ENCODE measurements at regions not wholly inside any gene's neighbourhood (a gene's known extent, or its start where the extent isn't known, plus 50 kb on each side); places are given as distances from the start of the nearest gene placed in this dataset.

DNA sequence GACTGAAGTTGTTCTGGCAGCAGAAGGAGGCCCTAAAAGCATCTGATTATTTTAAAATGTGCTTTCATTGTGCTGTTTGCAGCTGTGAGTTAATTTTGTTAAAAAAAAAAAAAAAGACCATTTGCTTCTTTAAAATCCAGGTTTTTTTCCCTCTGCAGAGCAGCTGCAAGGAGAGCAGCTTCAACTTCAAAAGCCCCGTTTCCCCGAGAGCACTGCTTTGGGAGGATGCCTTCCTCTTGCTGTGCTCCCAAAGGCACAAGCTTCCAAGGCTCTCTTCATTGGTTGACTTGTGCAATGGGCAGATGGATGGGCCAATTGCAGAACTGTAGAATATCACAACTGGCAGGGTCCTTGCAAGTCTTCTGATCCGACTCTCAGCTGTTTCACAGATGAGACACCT, 459.2 kb upstream of the PKN2 start:
- peak in 2 of 10 donors; percentile 27 to 75 for DNase-seq
- intact Hi-C loops (cut with DNase I) = no loop called here

DNA sequence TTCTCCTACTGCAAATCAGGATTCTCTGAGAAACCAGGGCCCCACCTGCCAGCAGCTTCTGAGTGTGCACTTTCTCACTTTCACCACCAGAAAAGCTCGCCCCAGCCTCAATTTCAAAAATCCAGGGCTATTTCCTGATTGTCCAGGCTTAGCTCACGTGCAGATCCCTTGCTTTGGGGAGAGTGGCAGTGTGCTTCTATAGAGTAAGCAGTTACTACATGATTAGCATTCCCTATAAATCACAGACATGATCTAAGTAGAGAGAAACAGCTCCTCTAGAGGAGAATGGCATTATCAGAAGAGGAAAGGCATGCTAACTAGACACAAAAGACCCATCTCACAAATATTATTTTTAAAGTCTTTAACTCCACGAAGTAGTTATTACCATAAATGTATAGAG, 456.0 kb upstream of the PKN2 start:
- DNase-seq = peak in 1 of 10 donors; percentile 6
- intact Hi-C loops (cut with DNase I) = no loop called here

DNA sequence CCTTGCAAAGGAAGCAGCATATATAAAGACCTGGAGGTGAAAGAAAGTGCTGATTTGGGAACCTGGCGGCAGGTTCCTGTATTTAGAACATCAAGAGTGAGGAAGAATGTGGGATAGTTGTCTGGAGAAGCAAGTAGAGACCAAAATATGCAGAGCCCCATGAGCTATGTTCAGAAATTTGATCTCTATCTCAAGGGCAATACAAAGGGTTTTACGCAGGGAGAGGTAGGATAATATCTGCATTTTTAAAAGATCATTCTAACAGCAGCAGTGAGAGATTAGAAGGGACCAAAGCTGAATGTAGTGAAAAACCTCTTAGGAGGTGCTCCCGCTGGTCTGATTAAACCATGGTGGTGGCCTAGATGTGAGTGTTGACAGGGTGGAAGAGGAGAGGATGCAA, 453.9 kb upstream of the PKN2 start:
- intact Hi-C loops (cut with DNase I) = no loop called here
- no peak for DNase-seq

DNA sequence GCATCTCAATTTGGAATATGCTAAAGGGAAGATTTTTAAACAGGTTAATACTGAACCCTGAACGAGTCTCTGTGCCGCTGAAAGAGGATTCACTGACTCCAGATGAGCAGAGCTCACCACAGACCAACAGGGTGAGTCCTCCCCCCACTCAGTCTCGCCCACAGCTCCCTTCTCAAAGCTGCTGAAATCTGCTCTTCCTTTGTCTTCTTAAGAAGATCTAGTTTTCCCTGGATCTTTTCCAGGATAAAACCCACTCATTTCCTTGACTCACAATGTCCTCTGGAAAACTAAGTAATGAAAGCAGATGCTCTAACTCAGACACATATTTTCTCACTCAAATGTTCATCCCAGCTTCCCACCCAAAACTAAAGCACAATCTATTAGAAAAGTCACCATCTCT, 447.0 kb upstream of the PKN2 start:
- intact Hi-C loops (cut with DNase I) = no loop called here
- DNase-seq = peak in 4 of 10 donors; percentile 13 to 66 (median 30)

- intact Hi-C loops (cut with DNase I) = no loop called here
- DNase-seq = no peak
Observed at GRCh38 chr1:88239205-88239604, 444.9 kb upstream of the PKN2 start.

DNA sequence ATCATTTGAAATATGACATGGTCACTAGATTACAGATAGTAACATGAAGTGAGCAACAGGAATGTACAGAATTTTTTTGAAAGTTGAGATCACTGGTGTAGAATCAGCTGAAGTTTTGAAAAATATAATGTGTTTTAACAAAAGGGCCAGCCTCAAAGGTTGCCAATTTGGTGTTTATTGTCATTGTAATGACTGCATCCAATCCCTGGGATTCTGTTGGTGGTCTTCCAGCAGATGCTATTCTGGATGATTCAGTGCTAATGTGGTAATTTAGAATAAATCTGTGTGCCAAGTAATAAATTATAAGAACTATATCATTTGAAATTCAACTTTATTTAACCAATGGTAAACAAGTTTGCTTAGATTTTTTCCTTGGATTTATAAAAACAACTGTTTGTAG, 436.4 kb upstream of the PKN2 start:
- intact Hi-C loops (cut with DNase I) = no loop called here
- no peak for DNase-seq

DNA sequence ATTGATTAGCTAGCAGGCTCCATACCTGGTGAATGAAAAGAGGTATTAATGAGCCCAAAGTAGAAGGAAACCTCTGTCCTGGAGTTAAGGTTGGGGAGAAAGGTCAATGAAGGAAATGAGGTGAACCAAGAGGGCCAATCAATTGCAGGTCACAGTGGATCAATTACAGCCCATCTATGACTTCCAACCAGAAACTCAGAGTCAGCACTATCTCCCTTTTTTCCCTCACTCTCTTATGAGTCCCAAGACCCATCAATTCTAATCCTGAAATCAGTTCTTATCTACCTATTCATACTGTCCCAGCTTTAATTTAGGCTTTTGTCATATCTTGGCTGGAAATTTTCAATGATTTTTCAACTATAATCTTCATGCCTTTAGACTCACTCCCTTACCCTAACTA, 433.2 kb upstream of the PKN2 start:
- intact Hi-C loops (cut with DNase I) = no loop called here

DNA sequence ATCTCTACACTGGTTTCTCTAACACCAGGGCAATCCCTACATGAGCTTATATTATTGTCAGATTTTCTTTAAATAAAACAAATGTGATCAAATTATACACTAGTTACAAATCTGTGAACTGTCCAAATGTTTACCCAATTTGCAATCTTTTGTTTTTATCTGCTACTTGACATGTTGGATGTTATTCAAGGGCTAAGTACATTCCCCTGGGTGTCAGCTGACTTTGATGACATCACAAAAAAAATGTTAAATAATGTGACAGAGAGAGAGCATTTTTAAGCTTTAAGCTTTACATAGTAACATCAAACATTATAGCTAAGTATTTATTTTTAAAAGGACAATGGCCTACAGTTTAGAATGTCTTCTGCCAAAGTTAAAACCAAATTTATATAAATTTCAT, 431.3 kb upstream of the PKN2 start:
- no peak for DNase-seq
- intact Hi-C loops (cut with DNase I) = no loop called here

More for the DNA sequence above, 433.2 kb upstream of the PKN2 start:
- no peak for DNase-seq

GRCh38 chr1:88265606-88266005, 418.5 kb upstream of the PKN2 start:
- no peak for DNase-seq
- intact Hi-C loops (cut with DNase I) = no loop called here

GRCh38 chr1:88266051-88266450, 418.0 kb upstream of the PKN2 start:
- DNase-seq = no peak
- intact Hi-C loops (cut with DNase I) = no loop called here

DNA sequence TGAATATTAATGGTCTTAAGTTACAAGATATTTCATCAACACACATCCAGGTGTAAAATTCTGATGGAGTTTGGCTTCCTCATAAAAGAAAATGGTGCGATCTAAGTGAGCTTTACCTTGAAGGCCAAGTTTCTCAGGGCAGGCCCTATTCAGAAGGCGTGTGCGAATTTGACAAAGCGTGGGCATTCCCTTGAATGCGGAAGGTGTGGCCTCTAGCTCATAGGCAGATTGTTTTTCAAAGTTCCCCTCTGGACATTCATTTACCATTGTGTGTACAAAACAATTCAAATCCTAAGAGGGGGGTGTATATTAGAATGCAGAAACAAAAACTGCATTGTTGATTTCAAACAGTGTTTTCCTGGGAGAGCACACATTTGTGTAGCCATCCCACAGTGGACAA, 411.9 kb upstream of the PKN2 start:
- intact Hi-C loops (cut with DNase I) = no loop called here
- DNase-seq = no peak

- no peak for DNase-seq
- intact Hi-C loops (cut with DNase I) = no loop called here
Observed at GRCh38 chr1:88274431-88274830, 409.6 kb upstream of the PKN2 start.

GRCh38 chr1:88275259-88275862, 408.7 kb upstream of the PKN2 start:
- intact Hi-C loops (cut with DNase I) = no loop called here
- no peak for DNase-seq

DNA sequence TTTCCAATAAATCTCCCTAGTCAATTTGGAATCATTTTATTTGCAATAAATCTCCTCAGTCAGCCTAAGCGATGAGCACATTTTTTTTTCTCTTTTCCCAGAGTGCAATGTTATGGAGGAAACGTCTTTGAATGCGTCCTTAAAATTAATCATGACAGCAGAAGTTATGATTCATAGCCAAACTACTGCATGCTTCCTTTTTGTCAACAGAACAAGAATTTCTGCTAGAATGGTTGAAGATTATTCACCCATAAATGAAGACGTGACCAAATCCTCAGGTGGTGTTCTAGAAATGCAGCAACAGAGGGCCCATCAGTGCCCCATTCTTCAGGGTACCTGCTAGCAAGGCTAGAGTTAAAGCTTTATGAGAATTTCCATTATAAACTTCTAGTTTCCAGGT, 407.9 kb upstream of the PKN2 start:
- no peak for DNase-seq
- intact Hi-C loops (cut with DNase I) = no loop called here

DNA sequence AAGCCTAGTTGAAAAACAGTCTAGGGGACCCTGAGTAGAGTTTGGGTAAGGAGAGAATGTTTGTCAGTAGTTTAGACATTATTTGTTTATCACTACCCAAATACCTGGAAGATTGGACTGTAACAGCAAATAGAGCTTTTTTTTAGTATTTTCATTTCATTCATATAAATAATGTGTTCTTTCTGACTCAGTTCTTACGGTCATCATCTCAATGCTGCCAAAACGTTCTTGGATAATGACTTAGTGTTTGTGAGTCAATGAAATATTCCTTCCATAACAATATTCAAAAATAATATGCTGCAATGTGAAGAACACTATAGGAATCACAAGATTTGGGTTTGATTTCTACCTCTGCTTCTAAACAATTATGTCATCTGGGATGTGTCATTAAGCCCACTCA, 400.0 kb upstream of the PKN2 start:
- no peak for DNase-seq

GRCh38 chr1:88284666-88285366, 399.3 kb upstream of the PKN2 start:
- no peak for DNase-seq
- intact Hi-C loops (cut with DNase I) = no loop called here

More for the DNA sequence above, 400.0 kb upstream of the PKN2 start:
- intact Hi-C loops (cut with DNase I) = no loop called here

- intact Hi-C loops (cut with DNase I) = no loop called here
- DNase-seq = no peak
Observed at GRCh38 chr1:88286716-88287115, 397.4 kb upstream of the PKN2 start.

- no peak for DNase-seq
Observed at GRCh38 chr1:88288571-88288970, 395.5 kb upstream of the PKN2 start.

DNA sequence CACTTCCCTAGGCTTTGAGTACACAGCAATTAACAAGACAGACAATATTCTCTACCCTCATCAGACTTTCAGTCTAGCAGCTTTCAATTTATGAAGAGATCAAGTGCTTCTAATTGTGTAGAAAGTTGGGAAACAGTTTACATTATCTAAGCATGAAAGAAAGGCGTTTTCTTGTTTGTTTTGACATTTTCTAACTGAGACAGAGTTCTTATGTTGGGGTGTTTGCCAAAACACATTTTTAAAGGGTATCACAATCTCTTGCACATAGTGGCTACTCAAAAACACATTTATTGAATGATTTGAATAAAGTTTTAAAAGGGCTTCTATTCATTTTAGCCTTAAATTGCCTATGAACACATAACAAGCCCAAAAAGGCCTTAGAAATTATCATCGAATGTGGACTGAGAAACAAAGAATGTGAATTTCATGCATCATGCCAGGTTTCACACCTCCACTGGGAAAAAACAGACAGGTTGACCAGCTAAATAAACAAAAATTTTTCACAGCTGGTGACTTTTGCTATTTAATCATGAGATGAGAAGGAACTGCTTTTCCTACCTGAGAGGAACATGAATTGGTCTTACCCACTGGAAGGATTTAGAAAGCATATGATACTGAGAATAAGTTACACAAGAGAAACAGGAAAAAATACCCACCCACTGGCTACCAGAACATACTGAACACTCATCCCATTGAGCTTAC, 394.5 kb upstream of the PKN2 start:
- intact Hi-C loops (cut with DNase I) = no loop called here

More at GRCh38 chr1:88288571-88288970, 395.5 kb upstream of the PKN2 start:
- intact Hi-C loops (cut with DNase I) = no loop called here

GRCh38 chr1:88291611-88292354, 392.3 kb upstream of the PKN2 start:
- intact Hi-C loops (cut with DNase I) = no loop called here
- peak in 2 of 10 donors; percentile 56 to 66 for DNase-seq

More for the DNA sequence above, 394.5 kb upstream of the PKN2 start:
- no peak for DNase-seq

GRCh38 chr1:88293691-88294190, 390.3 kb upstream of the PKN2 start:
- intact Hi-C loops (cut with DNase I) = no loop called here
- DNase-seq = no peak
